KBM-7 (cell line): ENCODE measurements at regions not wholly inside any gene's neighbourhood (a gene's known extent, or its start where the extent isn't known, plus 50 kb on each side); places are given as distances from the start of the nearest gene placed in this dataset.
"Not testable (repeated sequence)": the region's sequence is repeated elsewhere in the genome, so short reads cannot be mapped to it uniquely, and the experiment has no call there.

Source experiments
- DNase-seq: peaks from one replicate; pipeline ENCODE4 v3.0.0-alpha.2; 2015
- in situ Hi-C: fragments of 300-500 bp; cut with MboI; formaldehyde crosslinking; loops from 2 replicates; pipeline ENCODE4 v1.14.3; 2020; ENCODE audit warnings: low sequenced_read_pairs, low pct_unique_long_range_greater_than_20kb, mixed read lengths

DNA sequence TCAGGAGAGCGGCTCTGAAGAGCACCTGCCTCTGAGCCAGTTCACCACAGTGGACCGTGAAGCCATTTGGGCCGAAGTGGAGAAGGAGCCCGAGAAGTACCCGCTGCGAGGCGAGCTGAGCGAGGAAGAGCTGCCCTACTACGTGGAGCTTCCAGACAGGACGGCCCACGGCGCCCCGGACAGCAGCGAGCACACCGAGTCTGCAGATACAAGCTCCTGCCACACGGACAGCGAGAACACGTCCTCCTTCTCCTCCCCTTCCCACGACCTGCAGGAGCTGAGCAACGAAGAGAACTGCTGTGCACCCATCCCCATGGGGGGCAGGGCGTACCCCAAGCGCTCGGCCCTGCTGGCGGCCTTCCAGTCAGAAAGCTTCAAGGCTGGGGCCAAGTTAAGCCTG lies 74.9 kb upstream of the MORC3 start:
- in situ Hi-C loops = no loop called here
- no peak for DNase-seq

DNA sequence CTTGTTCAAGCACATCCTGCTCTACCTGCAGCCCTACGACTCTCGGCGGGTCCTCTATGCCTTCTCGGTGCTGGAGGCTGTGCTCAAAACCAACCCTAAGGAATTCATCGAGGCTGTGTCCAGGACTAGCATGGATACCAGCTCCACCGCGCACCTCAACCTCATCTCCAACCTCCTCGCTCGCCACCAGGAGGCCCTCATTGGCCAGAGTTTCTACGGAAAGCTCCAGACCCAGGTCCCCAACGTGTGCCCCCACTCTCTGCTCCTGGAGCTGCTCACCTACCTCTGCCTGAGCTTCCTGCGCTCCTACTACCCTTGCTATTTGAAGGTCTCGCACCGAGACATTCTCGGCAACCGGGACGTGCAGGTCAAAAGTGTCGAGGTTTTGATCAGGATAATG lies 74.3 kb upstream of the MORC3 start:
- in situ Hi-C loops = no loop called here
- DNase-seq = no peak

DNA sequence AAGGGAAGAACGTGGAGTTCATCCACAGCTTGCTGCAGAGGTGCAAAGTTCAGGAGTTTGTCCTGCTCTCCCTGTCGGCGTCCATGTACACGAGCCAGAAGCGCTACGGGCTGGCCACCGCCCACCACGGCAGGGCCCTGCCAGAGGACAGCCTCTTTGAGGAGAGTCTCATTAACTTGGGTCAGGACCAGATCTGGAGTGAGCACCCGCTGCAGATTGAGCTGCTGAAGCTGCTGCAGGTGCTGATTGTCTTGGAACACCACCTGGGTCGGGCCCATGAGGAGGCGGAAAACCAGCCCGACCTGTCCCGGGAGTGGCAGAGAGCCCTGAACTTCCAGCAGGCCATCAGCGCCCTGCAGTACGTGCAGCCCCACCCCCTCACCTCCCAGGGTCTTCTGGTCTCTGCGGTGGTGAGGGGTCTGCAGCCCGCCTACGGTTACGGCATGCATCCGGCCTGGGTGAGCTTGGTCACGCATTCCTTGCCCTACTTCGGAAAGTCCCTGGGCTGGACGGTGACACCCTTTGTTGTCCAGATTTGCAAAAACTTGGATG lies 73.8 kb upstream of the MORC3 start:
- DNase-seq = no peak
- in situ Hi-C loops = no loop called here

DNA sequence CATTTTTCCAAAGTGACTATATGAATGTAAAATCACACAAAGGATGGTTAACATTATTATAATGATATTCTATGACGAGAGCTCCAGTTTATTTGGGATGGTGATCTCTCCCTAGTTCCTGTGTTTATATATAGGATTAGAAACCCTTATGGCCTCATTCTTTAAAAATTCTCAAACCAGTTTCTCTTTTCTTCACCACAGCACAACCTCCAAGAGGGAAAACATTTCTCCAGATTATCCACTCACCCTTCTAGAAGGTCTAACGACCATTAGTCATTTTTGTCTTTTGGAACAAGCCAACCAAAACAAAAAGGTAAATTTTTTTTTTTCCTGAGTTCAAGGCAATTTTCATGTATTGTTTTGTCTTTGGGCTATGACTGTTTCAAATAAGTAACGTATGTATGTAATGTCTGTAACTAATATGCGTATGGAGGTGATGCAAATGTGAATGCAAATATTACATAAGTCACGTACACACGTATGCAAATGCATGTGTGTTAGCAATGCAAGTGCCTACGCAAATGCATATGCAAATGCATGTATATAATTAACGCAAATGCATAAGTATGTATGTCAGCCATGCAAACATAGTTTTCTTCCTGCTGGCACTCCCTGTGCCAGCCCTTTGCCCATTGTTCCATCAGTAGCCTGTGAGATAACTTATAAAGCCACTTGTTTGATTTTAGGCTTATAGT lies 72.5 kb upstream of the MORC3 start:
- in situ Hi-C loops = no loop called here
- no peak for DNase-seq

DNA sequence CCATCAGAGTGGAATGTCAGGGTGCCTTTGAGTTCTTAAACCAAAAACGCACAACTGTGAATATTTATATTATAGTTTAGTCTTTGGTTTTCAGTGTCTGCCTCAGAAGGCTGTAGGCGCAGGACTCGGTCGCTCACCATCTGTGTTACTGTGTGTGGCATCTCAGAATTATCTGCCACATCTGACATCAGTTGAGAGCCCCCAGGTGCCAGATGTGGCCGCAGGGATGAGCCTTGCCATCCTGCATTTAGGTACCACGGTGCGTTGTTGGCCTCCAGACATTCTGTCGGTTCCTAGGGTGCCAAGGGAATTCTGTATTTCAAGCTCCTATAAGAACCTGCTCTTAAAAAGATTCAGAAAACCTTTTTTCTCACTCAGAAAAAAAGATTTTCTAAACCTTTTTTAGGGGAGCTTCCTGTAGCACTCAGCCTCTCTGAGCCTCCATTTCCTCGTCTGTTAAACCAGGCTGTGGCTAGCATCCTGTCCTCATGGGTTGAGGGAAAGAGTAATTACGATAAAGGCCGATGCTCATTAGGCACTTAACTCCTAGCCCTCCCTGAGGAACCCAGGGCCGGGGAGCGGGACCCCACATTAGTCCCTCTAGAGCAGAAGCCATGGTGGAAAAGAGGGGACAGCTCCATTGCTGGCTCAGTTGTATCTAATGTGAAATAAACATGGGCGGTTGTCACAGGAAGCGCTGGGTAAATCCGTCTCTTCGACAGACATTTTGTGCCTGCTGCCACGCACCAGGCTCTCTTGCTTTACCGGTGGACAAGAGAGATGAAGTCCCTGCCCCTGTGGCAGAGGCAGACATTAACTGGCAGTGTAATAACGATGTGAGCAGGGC lies 70.2 kb upstream of the MORC3 start:
- in situ Hi-C loops = no loop called here
- DNase-seq = no peak

DNA sequence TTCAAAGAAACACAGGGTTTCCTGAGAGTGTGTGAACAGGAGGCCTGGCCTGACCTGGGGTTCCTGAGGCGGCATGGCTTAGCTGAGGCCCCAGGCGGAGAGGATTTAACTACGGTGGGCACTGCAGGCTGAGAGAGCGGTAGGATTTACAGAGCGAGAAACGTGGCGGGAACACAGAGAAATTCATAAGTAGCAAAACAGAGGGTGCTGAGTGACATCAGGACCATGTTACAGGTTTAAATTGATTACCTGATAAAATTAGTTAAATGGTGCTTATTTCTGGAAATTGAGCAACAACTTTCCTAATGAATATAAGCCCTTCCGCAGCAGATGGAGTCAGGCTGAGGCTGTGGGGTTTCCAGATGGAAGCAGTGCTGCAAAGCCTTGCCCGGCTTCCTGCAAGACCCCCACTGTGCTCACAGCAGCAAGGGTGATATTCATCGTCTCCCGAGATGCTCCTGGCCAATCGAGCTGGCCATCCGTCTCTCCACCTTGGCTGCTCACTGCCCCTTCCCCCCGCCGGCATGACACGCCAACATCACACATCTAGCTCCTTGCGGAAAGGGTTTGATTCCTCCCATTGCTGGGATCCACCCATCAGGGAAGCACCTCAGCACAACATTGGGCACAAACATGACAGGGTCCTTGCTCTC lies 69.4 kb upstream of the MORC3 start:
- in situ Hi-C loops = no loop called here

DNA sequence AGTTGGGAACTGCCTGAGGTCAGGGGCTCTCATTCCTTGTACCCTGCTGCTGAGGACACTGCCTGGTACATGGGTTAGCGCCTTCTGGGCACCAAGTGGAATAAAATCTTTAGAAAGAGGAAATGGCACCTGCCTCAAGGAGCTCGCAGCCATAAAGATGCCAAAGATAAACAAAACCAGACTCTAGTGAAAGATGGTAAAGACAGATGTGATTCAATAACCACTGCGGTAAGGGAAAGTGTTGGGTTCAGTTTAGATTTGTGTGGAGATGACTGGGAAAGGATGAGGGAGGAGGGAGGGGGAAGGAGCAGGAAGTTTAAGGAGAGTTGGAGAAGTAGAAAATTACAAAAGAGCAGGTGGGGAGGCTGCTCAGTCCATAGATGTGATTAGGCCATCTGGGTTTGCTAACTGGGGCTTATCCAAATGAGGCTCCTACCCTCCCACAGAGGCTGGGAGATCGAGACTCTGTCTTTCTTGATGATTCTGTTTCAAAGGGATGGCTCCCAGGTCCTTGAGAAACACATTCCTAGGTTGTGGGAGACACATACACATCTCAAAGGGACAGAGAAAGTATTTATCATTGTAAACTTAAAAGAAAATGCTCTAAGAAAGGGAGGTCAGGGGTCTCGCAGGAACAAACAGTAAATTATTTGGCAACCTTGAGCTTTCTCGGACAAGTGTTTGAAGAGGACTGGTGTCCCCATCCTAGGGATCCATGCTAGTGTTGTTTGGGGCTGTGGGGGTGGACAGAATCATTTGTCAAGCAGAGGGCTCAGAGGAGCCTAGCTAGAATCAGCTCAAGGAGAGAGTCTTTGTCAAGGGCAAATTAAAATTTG lies 65.7 kb upstream of the MORC3 start:
- DNase-seq = peak; percentile 14
- in situ Hi-C loops = no loop called here

More for the DNA sequence above, 69.4 kb upstream of the MORC3 start:
- no peak for DNase-seq

DNA sequence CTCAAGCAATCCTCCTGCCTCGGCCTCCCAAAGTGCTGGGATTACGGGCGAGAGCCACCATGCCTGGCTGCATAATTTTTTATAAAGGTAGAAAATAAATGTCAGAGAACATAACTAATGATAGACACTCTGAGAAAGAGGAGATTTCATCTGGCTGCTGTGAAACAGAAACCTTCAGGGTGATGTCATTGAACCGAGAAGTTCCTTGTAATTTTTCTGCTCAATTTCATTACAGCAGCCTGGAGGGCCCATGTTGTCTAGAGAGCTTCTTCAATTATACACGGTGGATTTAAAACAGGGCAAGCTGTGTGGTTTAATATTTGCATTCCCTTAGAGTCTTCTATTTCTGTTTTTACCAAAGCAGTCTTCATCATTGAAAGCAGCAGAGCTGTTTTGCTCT lies 64.3 kb upstream of the MORC3 start:
- DNase-seq = no peak
- in situ Hi-C loops = no loop called here

DNA sequence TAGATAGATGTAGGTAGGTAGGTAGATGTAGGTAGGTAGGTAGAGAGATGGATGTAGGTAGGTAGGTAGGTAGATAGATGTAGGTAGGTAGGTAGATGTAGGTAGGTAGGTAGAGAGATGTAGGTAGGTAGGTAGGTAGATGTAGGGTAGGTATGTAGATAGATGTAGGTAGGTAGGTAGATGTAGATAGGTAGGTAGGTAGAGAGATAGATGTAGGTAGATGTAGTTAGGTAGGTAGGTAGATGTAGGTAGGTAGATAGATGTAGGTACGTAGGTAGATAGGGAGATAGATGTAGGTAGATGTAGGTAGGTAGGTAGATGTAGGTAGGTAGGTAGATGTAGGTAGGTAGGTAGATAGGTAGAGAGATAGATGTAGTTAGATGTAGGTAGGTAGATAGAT lies 62.3 kb upstream of the MORC3 start:
- DNase-seq = no peak
- in situ Hi-C loops = no loop called here

DNA sequence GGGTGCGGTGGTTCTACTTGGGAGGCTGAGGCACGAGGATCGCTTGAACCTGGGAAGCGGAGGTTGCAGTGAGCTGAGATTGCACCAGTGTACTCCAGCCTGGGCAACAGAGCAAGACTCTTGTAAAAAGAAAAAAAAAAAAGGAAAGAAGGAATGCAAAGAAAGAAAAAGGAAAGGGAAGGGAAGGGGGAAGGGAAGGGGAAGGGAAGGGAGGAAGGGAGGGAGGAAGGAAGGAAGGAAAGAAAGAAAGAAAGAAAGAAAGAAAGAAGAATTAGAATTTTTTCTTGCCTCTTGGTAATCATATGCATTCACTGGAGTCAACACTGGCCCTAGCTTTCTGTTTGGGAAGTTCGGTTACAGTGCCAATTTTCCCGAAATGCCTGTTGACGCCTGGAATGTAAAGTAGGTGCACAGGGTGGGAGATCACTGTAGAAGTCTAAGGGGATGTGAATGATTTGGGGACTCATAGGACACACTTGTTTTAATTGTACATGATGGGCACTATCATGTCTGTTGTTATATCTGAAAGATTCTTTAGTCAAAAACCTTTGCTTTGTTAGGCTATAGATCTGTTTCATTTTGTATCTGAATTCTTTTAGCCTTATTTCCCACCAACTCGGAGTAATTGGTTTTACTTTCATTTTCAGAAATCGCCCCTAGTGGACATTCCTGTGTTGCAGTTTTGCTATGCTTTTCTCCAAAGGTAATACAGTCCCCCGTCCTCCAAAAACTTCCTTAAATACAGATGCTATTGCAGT lies 59.8 kb upstream of the MORC3 start:
- in situ Hi-C loops = no loop called here
- DNase-seq = peak; percentile 85

DNA sequence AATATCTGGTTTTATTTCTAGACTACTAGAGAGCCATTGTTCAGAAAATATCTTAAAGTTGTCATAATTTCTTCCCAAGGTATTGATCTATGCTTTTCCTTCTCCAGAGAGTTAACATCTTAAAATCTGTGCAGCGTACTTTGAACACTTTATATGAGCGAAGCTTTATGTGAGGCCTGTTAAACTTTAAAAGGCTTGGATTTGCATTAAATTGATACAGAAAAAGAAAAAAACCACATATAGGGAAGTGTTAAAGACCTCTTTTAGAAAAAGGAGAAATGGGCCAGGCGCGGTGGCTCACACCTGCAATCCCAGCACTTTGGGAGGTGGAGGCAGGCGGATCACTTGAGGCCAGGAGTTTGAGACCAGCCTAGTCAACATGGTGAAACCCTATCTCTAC lies 59.2 kb upstream of the MORC3 start:
- no peak for DNase-seq
- in situ Hi-C loops = no loop called here

DNA sequence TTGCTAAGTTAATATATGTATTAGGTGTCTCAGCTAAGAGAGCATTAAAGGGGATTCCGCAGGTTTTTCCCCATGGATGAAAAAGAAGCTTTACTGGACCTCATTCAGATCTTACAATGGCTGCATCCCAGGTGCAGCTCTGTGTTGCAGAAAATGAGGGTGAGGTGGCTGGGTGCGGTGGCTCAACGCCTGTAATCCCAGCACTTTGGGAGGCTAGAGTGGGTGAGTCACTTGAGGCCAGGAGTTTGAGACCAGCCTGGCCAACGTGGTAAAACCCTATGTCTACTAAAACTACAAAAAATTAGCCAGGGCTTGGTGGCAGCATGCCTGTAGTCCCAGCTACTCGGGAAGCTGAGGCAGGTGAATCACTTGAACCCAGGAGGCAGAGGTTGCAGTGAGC lies 58.5 kb upstream of the MORC3 start:
- no peak for DNase-seq
- in situ Hi-C loops = no loop called here

DNA sequence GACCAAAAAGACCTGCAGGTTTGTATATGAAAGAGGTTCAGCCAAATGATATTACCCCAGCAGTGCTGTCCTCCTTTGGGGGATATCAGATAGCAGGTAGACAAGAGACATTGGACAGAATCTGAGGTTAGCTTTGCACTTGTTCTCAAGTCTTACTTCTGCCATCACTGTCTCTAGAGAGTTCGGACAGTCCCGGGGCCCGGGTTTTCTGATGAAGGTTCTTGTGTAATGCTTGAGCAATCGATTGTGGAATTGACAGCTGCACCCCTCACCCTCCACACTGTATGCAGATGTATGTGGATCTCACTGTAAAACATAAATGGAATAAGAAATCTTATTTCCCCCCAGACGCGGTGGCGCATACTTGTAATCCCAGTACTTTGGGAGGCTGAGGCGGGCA lies 56.2 kb upstream of the MORC3 start:
- no peak for DNase-seq
- in situ Hi-C loops = no loop called here

DNA sequence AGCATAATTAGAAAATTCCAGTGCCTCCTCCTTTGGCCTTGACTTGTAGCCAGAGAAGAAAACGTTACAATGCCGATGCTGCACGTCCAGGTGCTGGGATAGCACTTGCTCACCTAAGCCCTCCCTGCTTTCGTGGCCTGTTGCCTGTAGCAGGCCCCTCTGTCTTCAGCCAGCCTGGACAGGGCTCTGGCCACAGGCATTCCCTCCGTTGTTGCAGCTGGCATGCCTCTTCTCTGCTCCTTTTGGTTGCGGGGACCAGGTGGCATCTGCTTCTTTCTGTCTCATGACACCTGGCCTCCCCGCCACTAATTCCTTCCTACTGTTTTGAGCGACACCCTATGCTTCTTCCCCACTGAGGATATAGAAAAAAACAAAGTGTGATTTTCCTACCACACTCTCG lies 54.6 kb upstream of the MORC3 start:
- DNase-seq = no peak
- in situ Hi-C loops = no loop called here

DNA sequence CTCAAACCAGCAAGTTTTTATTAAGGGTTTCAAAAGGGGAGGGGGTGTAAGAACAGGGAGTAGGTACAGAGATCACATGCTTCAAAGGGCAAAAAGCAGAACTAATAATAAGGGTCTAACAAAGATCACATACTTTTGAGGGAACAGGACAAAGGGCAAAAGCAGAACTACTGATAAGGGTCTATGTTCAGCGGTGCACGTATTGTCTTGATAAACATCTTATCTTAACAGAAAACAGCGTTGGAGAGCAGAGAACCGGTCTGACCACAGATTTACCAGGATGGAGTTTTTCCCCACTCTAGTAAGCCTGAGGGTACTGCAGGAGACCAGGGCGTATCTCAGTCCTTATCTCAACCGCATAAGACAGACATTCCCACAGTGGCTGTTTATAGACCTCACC lies 52.2 kb upstream of the MORC3 start:
- DNase-seq = peak; percentile 89
- in situ Hi-C loops = not testable (repeated sequence)

DNA sequence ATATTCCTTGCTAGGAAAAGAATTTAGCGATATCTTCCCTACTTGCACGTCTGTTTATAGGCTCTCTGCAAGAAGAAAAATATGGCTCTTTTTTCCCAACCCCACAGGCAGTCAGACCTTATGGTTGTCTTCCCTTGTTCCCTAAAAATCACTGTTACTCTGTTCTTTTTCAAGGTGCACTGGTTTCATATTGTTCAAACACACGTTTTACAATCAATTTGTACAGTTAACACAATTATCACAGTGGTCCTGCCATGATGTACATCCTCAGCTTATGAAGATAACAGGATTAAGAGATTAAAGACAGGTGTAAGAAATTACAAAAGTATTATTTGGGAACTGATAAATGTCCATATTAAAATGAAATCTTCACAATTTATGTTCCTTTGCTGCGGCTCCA lies 51.7 kb upstream of the MORC3 start:
- in situ Hi-C loops, DNase-seq: not testable (repeated sequence)
